LNCaP clone FGC (cell line): ENCODE measurements at regions not wholly inside any gene's neighbourhood (a gene's known extent, or its start where the extent isn't known, plus 50 kb on each side); places are given as distances from the start of the nearest gene placed in this dataset.

Experiments used
- DNase-seq: peaks from one replicate; pipeline ENCODE4 v3.0.0-alpha.2; 2011; ENCODE audit warnings: low read depth
- H3K4me3 ChIP-seq: 2 replicates; pipeline ENCODE4 v1.5.1; 2011; ENCODE audit warnings: mild to moderate bottlenecking, low read depth, low read length, control low read depth
- TF ChIP-seq, protein P1 (sequence below): IDR thresholded peaks from 2 replicates; pipeline ENCODE4 v1.5.1; 2012; ENCODE audit warnings: mild to moderate bottlenecking; ENCODE audit not compliant: control insufficient read depth, insufficient read depth; ENCODE audit errors: extremely low read depth

DNA sequence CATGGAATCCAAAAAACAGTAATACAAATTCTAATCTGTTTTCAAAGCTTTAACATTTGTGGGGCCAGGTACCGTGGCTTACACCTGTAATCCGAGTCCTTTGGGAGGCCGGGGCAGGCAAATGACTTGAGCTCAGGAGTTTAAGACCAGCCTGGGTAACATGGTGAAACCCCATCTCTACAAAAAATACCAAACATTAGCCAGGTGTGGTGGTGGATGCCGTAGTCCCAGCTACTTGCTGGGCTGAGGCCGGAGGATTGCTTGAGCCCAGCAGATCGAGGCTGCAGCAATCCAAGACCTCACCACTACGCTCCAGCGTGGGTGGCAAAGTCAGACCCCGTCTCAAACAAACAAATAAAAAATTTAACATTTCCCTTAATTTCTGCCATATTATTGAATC is 74.3 kb upstream of the SALL3 start:
- TF ChIP-seq, protein P1, sequence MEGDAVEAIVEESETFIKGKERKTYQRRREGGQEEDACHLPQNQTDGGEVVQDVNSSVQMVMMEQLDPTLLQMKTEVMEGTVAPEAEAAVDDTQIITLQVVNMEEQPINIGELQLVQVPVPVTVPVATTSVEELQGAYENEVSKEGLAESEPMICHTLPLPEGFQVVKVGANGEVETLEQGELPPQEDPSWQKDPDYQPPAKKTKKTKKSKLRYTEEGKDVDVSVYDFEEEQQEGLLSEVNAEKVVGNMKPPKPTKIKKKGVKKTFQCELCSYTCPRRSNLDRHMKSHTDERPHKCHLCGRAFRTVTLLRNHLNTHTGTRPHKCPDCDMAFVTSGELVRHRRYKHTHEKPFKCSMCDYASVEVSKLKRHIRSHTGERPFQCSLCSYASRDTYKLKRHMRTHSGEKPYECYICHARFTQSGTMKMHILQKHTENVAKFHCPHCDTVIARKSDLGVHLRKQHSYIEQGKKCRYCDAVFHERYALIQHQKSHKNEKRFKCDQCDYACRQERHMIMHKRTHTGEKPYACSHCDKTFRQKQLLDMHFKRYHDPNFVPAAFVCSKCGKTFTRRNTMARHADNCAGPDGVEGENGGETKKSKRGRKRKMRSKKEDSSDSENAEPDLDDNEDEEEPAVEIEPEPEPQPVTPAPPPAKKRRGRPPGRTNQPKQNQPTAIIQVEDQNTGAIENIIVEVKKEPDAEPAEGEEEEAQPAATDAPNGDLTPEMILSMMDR: no peak
- H3K4me3 ChIP-seq: no peak overlapping the region
- no peak for DNase-seq

DNA sequence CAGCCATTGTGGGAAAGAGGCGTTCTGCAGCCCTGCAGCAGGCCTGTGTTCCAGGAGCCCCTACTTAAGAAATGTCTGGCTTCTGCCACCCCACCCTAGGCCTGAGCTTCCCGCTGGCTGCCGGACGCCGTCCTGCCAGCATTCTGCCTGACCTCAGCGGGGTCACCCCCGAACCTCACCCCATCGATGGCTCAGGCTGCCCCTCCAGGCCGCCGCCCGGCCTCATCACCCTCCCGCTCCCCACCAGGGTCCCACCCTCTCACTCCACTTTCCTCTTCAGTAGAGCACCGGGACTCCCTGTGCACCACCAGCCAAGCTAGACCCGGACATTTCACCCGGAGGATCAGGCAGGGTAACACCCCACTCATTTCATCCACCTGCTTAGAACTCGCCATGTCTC is 73.6 kb upstream of the SALL3 start:
- TF ChIP-seq, protein P1: no peak
- no peak overlapping the region for H3K4me3 ChIP-seq
- DNase-seq: no peak

DNA sequence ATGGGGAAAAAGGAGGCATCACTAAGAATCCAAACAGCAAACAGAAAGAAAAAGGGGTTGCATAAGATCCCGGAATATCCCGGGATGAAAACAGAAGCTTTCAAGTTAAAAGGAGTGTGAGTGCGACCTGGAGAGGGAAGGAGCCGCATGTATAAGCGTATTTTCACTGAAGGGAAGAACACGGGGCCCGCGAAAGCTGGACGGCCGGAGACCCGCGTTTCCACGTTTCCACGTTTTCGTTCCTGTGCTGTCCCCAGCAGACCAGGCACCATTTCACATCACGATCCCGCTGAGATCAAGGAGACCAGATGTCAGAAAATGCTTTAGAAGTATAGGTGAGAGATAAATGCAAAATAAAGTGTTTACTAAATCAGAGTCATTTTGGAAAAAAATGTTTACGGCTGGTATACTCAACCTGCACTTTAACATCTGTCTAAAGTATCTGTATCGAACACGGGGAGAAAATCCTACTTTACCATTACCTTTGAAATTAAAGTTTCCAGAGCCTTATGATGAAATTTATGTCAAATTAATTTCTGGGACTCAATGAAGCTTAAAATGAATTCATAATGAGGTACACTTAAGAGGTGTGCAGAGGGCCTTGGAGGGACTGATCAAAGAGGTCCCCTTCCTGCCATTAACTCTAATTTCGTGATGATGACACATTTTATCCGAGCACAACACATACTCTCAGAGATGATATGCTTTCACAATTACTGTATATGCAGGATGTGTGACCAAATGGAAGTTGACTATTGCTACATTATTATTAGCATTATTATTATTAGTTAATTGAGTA is 71.0 kb upstream of the SALL3 start:
- H3K4me3 ChIP-seq: no peak overlapping the region
- DNase-seq: no peak
- TF ChIP-seq, protein P1: no peak

DNA sequence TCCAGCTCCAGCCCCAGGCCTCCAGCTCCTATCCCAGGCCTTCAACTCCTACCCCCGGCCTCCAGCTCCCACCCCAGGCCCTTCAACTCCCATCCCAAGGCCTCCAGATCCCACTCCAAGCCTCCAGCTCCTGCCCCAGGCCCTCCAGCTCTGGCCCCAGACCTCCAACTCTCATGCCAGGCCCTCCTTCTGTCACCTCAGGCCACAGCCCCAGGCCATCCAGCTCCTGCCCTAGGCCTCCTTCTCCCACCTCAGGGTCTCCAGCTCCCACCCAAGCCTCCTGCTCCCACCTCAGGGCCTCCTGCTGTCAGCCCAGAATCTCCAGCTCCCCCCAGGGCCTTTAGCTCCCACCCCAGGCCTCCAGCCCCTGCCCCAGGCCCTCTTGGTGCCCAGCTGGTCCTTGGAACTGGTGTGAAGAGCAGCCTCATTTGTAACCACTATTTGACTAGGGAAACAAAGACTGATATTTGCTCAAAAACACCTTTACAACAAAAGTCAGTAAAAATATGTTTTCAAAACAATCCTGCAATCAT is 67.8 kb upstream of the SALL3 start:
- no peak for DNase-seq
- no peak overlapping the region for H3K4me3 ChIP-seq
- TF ChIP-seq, protein P1: no peak

DNA sequence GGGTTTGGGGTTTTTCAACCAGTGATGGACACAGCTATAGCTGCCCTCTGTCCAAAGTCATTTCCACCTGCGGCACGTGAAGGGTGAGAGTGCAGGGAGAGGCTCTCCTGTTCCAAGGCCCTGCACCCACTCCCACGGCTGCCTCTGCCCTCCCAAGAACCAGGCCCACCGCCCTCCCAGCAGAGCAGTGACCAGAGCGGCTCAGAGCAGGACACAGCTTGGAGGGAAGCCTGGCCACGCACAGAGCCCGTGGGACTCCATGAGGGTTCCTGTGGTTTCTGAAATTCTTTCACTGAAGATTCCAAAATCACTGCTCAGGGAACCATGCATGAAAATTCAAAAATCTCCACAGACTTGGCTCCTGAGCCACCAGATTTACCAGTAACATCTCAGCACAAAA is 67.3 kb upstream of the SALL3 start:
- no peak overlapping the region for H3K4me3 ChIP-seq
- TF ChIP-seq, protein P1: no peak
- no peak for DNase-seq

DNA sequence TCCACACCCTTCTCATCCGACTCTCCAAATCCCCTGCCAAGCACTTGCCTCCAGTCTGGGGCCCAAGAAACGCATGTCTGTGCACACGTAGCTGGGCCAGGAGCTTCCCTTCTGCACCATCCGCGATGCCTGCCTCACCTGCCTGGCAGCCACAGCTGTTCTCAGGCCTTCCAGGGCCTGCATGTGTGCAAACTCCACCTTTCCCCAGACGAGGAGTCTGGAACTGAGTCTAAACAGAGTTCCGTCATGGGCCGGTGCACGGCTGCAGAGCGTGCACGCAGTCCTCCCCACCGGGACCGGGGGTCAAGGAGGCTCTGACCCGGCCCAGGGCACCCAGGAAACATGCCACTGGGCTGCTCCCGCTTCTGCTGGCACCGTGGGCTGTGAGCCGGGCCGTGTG is 66.8 kb upstream of the SALL3 start:
- no peak for DNase-seq

More for the DNA sequence above, 66.8 kb upstream of the SALL3 start:
- TF ChIP-seq, protein P1: no peak
- H3K4me3 ChIP-seq: no peak overlapping the region
